WTC11 (cell line): ENCODE measurements at regions not wholly inside any gene's neighbourhood (a gene's known extent, or its start where the extent isn't known, plus 50 kb on each side); places are given as distances from the start of the nearest gene placed in this dataset.

Experiments used
- ATAC-seq: fragments of 200-7000 bp; cut with Tn5 transposase; 2 replicates; pipeline ENCODE4 v1.10.0; 2021; ENCODE audit warnings: mild to moderate bottlenecking, moderate library complexity
- CTCF ChIA-PET: fragments of 300-600 bp; sonication (Branson Sonifier 250); formaldehyde crosslinking; loops from one replicate; lab custom pipeline; 2021; ENCODE audit warnings: antibody characterized with exemption; lab: Charles Lee
- POLR2A ChIA-PET: fragments of 350-600 bp; sonication (Branson Sonifier 250); formaldehyde crosslinking; loops from one replicate; lab custom pipeline; 2021; ENCODE audit warnings: antibody characterized with exemption; lab: Charles Lee
- DNase-seq: peaks from one replicate; pipeline ENCODE4 v3.0.0; 2021; ENCODE audit warnings: low spot score
- H3K27ac Mint-ChIP-seq: 2 replicates; pipeline ENCODE4 v1.8.0; 2021; ENCODE audit warnings: mixed read lengths
- H3K27me3 Mint-ChIP-seq: 2 replicates; pipeline ENCODE4 v1.8.0; 2021; ENCODE audit warnings: low read depth, mild to moderate bottlenecking, moderate library complexity, mixed read lengths
- H3K36me3 Mint-ChIP-seq: 2 replicates; pipeline ENCODE4 v1.8.0; 2021; ENCODE audit warnings: mixed read lengths
- H3K4me1 Mint-ChIP-seq: 2 replicates; pipeline ENCODE4 v1.8.0; 2022; ENCODE audit warnings: mixed read lengths
- H3K4me3 Mint-ChIP-seq: 2 replicates; pipeline ENCODE4 v1.8.0; 2021; ENCODE audit warnings: mild to moderate bottlenecking, moderate library complexity, mixed read lengths
- H3K9me3 Mint-ChIP-seq: 2 replicates; pipeline ENCODE4 v1.8.0; 2021; ENCODE audit warnings: mixed read lengths
- ATF1 ChIP-seq: sonication (generic); formaldehyde crosslinking; IDR thresholded peaks from 2 replicates; pipeline ENCODE4 v1.8.1; 2023; ENCODE audit warnings: mild to moderate bottlenecking, moderate library complexity, missing genetic modification reagents
- EMX1 ChIP-seq: fragments of 250-450 bp; sonication (Bioruptor Pico); IDR thresholded peaks from 2 replicates; pipeline ENCODE4 v1.8.0; 2021; ENCODE audit warnings: mild to moderate bottlenecking
- ESRRA ChIP-seq: sonication (generic); formaldehyde crosslinking; IDR thresholded peaks from 2 replicates; pipeline ENCODE4 v1.8.1; 2022; ENCODE audit warnings: mild to moderate bottlenecking, missing genetic modification reagents, borderline replicate concordance
- FOXP1 ChIP-seq: sonication (generic); formaldehyde crosslinking; IDR thresholded peaks from 2 replicates; pipeline ENCODE4 v1.8.0; 2022; ENCODE audit warnings: missing genetic modification reagents, mild to moderate bottlenecking, moderate library complexity, borderline replicate concordance
- GTF2I ChIP-seq: fragments of 250-450 bp; sonication (Bioruptor Pico); conservative IDR thresholded peaks from 2 replicates; pipeline ENCODE4 v1.4.0; 2021; ENCODE audit warnings: mild to moderate bottlenecking
- HMGA2 ChIP-seq: fragments of 250-450 bp; sonication (Bioruptor Pico); IDR thresholded peaks from 2 replicates; pipeline ENCODE4 v1.4.0; 2021; ENCODE audit warnings: mild to moderate bottlenecking, moderate library complexity
- MXD4 ChIP-seq: fragments of 250-450 bp; sonication (Bioruptor Pico); IDR thresholded peaks from 2 replicates; pipeline ENCODE4 v1.8.0; 2021; ENCODE audit warnings: mild to moderate bottlenecking, moderate library complexity, borderline replicate concordance
- MYBL2 ChIP-seq: sonication (generic); formaldehyde crosslinking; IDR thresholded peaks from 2 replicates; pipeline ENCODE4 v1.8.1; 2023; ENCODE audit warnings: mild to moderate bottlenecking, moderate library complexity, missing genetic modification reagents
- NFYB ChIP-seq: sonication (generic); formaldehyde crosslinking; conservative IDR thresholded peaks from 2 replicates; pipeline ENCODE4 v1.8.0; 2022; ENCODE audit warnings: low read depth, missing genetic modification reagents
- TEAD1 ChIP-seq: sonication (generic); formaldehyde crosslinking; IDR thresholded peaks from 2 replicates; pipeline ENCODE4 v1.8.0; 2022; ENCODE audit warnings: mild to moderate bottlenecking, missing genetic modification reagents
- ZNF423 ChIP-seq: fragments of 250-450 bp; sonication (Bioruptor Pico); IDR thresholded peaks from 2 replicates; pipeline ENCODE4 v2.1.2; 2022; ENCODE audit warnings: mild to moderate bottlenecking, moderate library complexity
- TF ChIP-seq, protein P1 (sequence below): fragments of 200-600 bp; IDR thresholded peaks from 2 replicates; pipeline ENCODE4 v1.8.0; 2022; ENCODE audit warnings: antibody characterized with exemption
- TF ChIP-seq, protein P2 (sequence below): sonication (generic); formaldehyde crosslinking; IDR thresholded peaks from 2 replicates; pipeline ENCODE4 v1.8.1; 2022; ENCODE audit warnings: low read depth, mild to moderate bottlenecking, moderate library complexity, missing genetic modification reagents, borderline replicate concordance
- TF ChIP-seq, protein P3 (sequence below): sonication (generic); formaldehyde crosslinking; IDR thresholded peaks from 2 replicates; pipeline ENCODE4 v1.8.1; 2022; ENCODE audit warnings: mild to moderate bottlenecking, missing genetic modification reagents, moderate library complexity, borderline replicate concordance
- TF ChIP-seq, protein P4 (sequence below): sonication (generic); formaldehyde crosslinking; IDR thresholded peaks from 2 replicates; pipeline ENCODE4 v1.8.0; 2023; ENCODE audit warnings: missing genetic modification reagents
- TF ChIP-seq, protein P5 (sequence below): sonication (generic); formaldehyde crosslinking; conservative IDR thresholded peaks from 2 replicates; pipeline ENCODE4 v1.8.1; 2023; ENCODE audit warnings: mild to moderate bottlenecking, low read depth, missing genetic modification reagents, moderate library complexity
- TF ChIP-seq, protein P6 (sequence below): sonication (generic); formaldehyde crosslinking; IDR thresholded peaks from 2 replicates; pipeline ENCODE4 v1.8.1; 2022; ENCODE audit warnings: mild to moderate bottlenecking, moderate library complexity, missing genetic modification reagents
- TF ChIP-seq, protein P7 (sequence below): fragments of 250-450 bp; sonication (Bioruptor Pico); IDR thresholded peaks from 2 replicates; pipeline ENCODE4 v1.8.0; 2021; ENCODE audit warnings: mild to moderate bottlenecking
- TF ChIP-seq, protein P8 (sequence below): sonication (generic); formaldehyde crosslinking; IDR thresholded peaks from 2 replicates; pipeline ENCODE4 v1.8.1; 2022; ENCODE audit warnings: low read depth, missing genetic modification reagents, borderline replicate concordance

DNA sequence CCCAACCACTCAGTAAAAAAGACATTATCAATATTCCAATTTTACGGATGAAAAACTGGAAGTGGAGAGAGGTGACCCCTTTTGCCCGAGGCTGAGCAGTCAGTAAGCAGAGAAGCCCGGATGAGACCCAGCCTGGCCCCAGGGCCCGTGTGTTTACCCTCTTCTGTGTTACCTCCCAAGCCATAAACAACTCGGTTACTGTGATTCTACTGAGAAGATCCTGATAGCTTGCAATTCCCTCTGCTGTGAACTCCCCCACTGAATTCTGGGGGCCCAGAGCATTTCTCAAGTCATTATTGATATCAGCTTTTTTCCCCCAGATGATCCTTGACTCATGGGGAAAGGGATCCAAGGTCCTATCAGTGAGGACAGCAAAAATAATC is 482.6 kb upstream of the ERCC4 start:
- TF ChIP-seq ATF1 (CRISPR knock-in tag): no peak
- no peak for TF ChIP-seq MYBL2 (CRISPR knock-in tag)
- TF ChIP-seq, protein P1, sequence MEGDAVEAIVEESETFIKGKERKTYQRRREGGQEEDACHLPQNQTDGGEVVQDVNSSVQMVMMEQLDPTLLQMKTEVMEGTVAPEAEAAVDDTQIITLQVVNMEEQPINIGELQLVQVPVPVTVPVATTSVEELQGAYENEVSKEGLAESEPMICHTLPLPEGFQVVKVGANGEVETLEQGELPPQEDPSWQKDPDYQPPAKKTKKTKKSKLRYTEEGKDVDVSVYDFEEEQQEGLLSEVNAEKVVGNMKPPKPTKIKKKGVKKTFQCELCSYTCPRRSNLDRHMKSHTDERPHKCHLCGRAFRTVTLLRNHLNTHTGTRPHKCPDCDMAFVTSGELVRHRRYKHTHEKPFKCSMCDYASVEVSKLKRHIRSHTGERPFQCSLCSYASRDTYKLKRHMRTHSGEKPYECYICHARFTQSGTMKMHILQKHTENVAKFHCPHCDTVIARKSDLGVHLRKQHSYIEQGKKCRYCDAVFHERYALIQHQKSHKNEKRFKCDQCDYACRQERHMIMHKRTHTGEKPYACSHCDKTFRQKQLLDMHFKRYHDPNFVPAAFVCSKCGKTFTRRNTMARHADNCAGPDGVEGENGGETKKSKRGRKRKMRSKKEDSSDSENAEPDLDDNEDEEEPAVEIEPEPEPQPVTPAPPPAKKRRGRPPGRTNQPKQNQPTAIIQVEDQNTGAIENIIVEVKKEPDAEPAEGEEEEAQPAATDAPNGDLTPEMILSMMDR: no peak
- TF ChIP-seq, protein P2, sequence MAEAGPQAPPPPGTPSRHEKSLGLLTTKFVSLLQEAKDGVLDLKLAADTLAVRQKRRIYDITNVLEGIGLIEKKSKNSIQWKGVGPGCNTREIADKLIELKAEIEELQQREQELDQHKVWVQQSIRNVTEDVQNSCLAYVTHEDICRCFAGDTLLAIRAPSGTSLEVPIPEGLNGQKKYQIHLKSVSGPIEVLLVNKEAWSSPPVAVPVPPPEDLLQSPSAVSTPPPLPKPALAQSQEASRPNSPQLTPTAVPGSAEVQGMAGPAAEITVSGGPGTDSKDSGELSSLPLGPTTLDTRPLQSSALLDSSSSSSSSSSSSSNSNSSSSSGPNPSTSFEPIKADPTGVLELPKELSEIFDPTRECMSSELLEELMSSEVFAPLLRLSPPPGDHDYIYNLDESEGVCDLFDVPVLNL (CRISPR knock-in tag): no peak
- ATAC-seq: no peak

DNA sequence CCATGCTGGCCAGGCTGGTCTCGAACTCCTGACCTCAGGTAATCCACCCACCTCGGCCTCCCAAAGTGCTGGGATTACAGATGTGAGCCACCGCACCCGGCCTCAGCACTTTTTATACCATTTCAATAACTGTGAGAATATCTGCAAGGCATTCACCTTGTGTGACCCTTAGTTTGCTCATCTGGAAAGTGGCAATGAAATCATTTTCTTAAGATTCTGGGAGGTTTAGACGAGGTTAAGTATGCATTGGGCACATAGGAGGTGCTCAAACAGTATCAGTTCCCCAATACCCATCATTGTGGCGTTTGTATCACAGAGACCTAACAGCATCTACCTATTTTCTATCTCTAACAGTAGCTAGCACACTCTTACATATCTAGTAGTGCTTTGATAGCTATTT is 481.9 kb upstream of the ERCC4 start:
- Mint-ChIP-seq H3K27me3 (no peaks in the 10 kb centered on the region), H3K9me3 (peaks cover 5% of the 10 kb centered on the region), H3K27ac (no peak overlapping the region), H3K4me3 (no peak overlapping the region), H3K4me1 (peaks cover 52% of the 10 kb centered on the region), H3K36me3 (no peaks in the 10 kb centered on the region)
- TF ChIP-seq, protein P3, sequence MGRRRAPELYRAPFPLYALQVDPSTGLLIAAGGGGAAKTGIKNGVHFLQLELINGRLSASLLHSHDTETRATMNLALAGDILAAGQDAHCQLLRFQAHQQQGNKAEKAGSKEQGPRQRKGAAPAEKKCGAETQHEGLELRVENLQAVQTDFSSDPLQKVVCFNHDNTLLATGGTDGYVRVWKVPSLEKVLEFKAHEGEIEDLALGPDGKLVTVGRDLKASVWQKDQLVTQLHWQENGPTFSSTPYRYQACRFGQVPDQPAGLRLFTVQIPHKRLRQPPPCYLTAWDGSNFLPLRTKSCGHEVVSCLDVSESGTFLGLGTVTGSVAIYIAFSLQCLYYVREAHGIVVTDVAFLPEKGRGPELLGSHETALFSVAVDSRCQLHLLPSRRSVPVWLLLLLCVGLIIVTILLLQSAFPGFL (CRISPR knock-in tag): no peak
- TF ChIP-seq ZNF423 (CRISPR knock-in tag) (no peak), GTF2I (CRISPR knock-in tag) (no peak), EMX1 (CRISPR knock-in tag) (no peak), TEAD1 (CRISPR knock-in tag) (no peak)
- TF ChIP-seq, protein P4, sequence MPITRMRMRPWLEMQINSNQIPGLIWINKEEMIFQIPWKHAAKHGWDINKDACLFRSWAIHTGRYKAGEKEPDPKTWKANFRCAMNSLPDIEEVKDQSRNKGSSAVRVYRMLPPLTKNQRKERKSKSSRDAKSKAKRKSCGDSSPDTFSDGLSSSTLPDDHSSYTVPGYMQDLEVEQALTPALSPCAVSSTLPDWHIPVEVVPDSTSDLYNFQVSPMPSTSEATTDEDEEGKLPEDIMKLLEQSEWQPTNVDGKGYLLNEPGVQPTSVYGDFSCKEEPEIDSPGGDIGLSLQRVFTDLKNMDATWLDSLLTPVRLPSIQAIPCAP (CRISPR knock-in tag): no peak
- DNase-seq: no peak
- CTCF ChIA-PET: interaction anchor here (0.7 to 1.2 kb wide), 4 partner anchors 15 to 410 kb away, joined by 3 to 5 read pairs (median 4); no protein-coding TSS in a partner anchor
- POLR2A ChIA-PET: interaction anchor here (0.7 kb wide), 1 partner anchor 74 kb away, joined by 3 read pairs; no protein-coding TSS in a partner anchor
- no peak for ATAC-seq

More for the DNA sequence above, 482.6 kb upstream of the ERCC4 start:
- no peak overlapping the region for H3K27ac Mint-ChIP-seq
- ChIA-PET CTCF (interaction anchor here (0.7 to 1.2 kb wide), 3 partner anchors 330 to 1022 kb away, joined by 3 to 5 read pairs (median 4); no protein-coding TSS in a partner anchor), POLR2A (interaction anchor here (0.7 kb wide), 1 partner anchor 74 kb away, joined by 3 read pairs; no protein-coding TSS in a partner anchor)
- no peaks in the 10 kb centered on the region for H3K36me3 Mint-ChIP-seq
- peaks cover 52% of the 10 kb centered on the region for H3K4me1 Mint-ChIP-seq
- H3K27me3 Mint-ChIP-seq: no peaks in the 10 kb centered on the region
- H3K9me3 Mint-ChIP-seq: peaks cover 5% of the 10 kb centered on the region
- no peak overlapping the region for H3K4me3 Mint-ChIP-seq
- DNase-seq: no peak

DNA sequence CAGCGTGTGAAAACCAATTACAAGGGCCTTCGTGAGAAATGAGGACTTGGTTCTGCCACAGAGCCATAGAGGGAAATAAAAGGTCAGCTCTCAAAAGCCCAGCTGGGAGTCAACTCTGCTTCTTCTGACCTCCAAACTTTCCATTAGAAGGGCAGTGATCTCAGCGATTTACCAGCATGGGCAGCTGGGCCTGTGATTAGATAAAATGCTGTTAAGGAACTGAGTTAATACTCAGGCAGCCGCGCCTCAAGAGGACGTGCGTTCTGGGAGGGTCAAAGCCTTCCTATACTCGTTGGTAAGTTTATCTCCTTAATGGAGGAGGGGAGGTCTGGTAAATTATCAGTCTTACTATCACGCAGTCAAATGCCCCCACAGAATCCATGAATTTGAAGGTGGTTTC is 480.2 kb upstream of the ERCC4 start:
- H3K36me3 Mint-ChIP-seq: no peaks in the 10 kb centered on the region
- H3K4me1 Mint-ChIP-seq: peaks cover 49% of the 10 kb centered on the region
- ChIA-PET CTCF (no interaction called here), POLR2A (no interaction called here)
- H3K27ac Mint-ChIP-seq: no peak overlapping the region
- peaks cover 5% of the 10 kb centered on the region for H3K9me3 Mint-ChIP-seq
- no peak for ATAC-seq
- H3K27me3 Mint-ChIP-seq: no peaks in the 10 kb centered on the region
- H3K4me3 Mint-ChIP-seq: no peak overlapping the region
- no peak for DNase-seq
- no peak for TF ChIP-seq ATF1 (CRISPR knock-in tag)
- no peak for TF ChIP-seq TEAD1 (CRISPR knock-in tag)
- TF ChIP-seq, protein P5, sequence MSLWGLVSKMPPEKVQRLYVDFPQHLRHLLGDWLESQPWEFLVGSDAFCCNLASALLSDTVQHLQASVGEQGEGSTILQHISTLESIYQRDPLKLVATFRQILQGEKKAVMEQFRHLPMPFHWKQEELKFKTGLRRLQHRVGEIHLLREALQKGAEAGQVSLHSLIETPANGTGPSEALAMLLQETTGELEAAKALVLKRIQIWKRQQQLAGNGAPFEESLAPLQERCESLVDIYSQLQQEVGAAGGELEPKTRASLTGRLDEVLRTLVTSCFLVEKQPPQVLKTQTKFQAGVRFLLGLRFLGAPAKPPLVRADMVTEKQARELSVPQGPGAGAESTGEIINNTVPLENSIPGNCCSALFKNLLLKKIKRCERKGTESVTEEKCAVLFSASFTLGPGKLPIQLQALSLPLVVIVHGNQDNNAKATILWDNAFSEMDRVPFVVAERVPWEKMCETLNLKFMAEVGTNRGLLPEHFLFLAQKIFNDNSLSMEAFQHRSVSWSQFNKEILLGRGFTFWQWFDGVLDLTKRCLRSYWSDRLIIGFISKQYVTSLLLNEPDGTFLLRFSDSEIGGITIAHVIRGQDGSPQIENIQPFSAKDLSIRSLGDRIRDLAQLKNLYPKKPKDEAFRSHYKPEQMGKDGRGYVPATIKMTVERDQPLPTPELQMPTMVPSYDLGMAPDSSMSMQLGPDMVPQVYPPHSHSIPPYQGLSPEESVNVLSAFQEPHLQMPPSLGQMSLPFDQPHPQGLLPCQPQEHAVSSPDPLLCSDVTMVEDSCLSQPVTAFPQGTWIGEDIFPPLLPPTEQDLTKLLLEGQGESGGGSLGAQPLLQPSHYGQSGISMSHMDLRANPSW (CRISPR knock-in tag): no peak
- TF ChIP-seq HMGA2 (CRISPR knock-in tag): no peak
- TF ChIP-seq ESRRA: no peak
- no peak for TF ChIP-seq MXD4 (CRISPR knock-in tag)
- TF ChIP-seq, protein P6, sequence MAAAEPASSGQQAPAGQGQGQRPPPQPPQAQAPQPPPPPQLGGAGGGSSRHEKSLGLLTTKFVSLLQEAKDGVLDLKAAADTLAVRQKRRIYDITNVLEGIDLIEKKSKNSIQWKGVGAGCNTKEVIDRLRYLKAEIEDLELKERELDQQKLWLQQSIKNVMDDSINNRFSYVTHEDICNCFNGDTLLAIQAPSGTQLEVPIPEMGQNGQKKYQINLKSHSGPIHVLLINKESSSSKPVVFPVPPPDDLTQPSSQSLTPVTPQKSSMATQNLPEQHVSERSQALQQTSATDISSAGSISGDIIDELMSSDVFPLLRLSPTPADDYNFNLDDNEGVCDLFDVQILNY: no peak
- no peak for TF ChIP-seq NFYB (CRISPR knock-in tag)
- no peak for TF ChIP-seq FOXP1 (CRISPR knock-in tag)
- TF ChIP-seq, protein P7, sequence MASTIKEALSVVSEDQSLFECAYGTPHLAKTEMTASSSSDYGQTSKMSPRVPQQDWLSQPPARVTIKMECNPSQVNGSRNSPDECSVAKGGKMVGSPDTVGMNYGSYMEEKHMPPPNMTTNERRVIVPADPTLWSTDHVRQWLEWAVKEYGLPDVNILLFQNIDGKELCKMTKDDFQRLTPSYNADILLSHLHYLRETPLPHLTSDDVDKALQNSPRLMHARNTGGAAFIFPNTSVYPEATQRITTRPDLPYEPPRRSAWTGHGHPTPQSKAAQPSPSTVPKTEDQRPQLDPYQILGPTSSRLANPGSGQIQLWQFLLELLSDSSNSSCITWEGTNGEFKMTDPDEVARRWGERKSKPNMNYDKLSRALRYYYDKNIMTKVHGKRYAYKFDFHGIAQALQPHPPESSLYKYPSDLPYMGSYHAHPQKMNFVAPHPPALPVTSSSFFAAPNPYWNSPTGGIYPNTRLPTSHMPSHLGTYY: no peak
- TF ChIP-seq, protein P8, sequence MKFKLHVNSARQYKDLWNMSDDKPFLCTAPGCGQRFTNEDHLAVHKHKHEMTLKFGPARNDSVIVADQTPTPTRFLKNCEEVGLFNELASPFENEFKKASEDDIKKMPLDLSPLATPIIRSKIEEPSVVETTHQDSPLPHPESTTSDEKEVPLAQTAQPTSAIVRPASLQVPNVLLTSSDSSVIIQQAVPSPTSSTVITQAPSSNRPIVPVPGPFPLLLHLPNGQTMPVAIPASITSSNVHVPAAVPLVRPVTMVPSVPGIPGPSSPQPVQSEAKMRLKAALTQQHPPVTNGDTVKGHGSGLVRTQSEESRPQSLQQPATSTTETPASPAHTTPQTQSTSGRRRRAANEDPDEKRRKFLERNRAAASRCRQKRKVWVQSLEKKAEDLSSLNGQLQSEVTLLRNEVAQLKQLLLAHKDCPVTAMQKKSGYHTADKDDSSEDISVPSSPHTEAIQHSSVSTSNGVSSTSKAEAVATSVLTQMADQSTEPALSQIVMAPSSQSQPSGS: no peak
